ENCODE measurements at regions not wholly inside any gene's neighbourhood (a gene's known extent, or its start where the extent isn't known, plus 50 kb on each side); places are given as distances from the start of the nearest gene placed in this dataset.

- DNase-seq (ENCODE audit: low read depth) = no peak
Measured at GRCh38 chrX:33465137-33465536, 253.8 kb upstream of the DMD start.

GRCh38 chrX:33457102-33457501 is 245.8 kb upstream of the DMD start:
- DNase-seq (ENCODE audit: low read depth) = no peak

- no peak for DNase-seq (ENCODE audit: low read depth)
Measured at GRCh38 chrX:33447285-33447684, 235.9 kb upstream of the DMD start.

GRCh38 chrX:33434256-33435092 is 223.1 kb upstream of the DMD start:
- peak; percentile 8 for DNase-seq (ENCODE audit: low read depth)

- no peak for DNase-seq (ENCODE audit: low read depth)
Measured at GRCh38 chrX:33416273-33416805, 205.0 kb upstream of the DMD start.

GRCh38 chrX:33415459-33415858 is 204.1 kb upstream of the DMD start:
- no peak for DNase-seq (ENCODE audit: low read depth)

GRCh38 chrX:33385546-33385945 is 174.2 kb upstream of the DMD start:
- no peak for DNase-seq (ENCODE audit: low read depth)

- no peak for DNase-seq (ENCODE audit: low read depth)
Measured at GRCh38 chrX:33379839-33380238, 168.5 kb upstream of the DMD start.

- no peak for DNase-seq (ENCODE audit: low read depth)
Measured at GRCh38 chrX:33357606-33358005, 146.3 kb upstream of the DMD start.

GRCh38 chrX:33339219-33339618 is 127.9 kb upstream of the DMD start:
- DNase-seq (ENCODE audit: low read depth) = no peak

GRCh38 chrX:33336783-33337182 is 125.4 kb upstream of the DMD start:
- DNase-seq (ENCODE audit: low read depth) = no peak

- no peak for DNase-seq (ENCODE audit: low read depth)
Measured at GRCh38 chrX:33333271-33333670, 121.9 kb upstream of the DMD start.

GRCh38 chrX:33330798-33331197 is 119.4 kb upstream of the DMD start:
- no peak for DNase-seq (ENCODE audit: low read depth)

- no peak for DNase-seq (ENCODE audit: low read depth)
Measured at GRCh38 chrX:33324099-33324498, 112.8 kb upstream of the DMD start.

GRCh38 chrX:33307911-33308354 is 96.6 kb upstream of the DMD start:
- no peak for DNase-seq (ENCODE audit: low read depth)

- no peak for DNase-seq (ENCODE audit: low read depth)
Measured at GRCh38 chrX:33298622-33299021, 87.3 kb upstream of the DMD start.

- no peak for DNase-seq (ENCODE audit: low read depth)
Measured at GRCh38 chrX:33285550-33285949, 74.2 kb upstream of the DMD start.

- no peak for DNase-seq (ENCODE audit: low read depth)
Measured at GRCh38 chrX:33277046-33277445, 65.7 kb upstream of the DMD start.

GRCh38 chrX:33273535-33273934 is 62.2 kb upstream of the DMD start:
- DNase-seq (ENCODE audit: low read depth) = no peak

GRCh38 chrX:33272986-33273385 is 61.6 kb upstream of the DMD start:
- DNase-seq (ENCODE audit: low read depth) = no peak

Data from GM04504 (cell line).